K562 (cell line): ENCODE measurements at regions not wholly inside any gene's neighbourhood (a gene's known extent, or its start where the extent isn't known, plus 50 kb on each side); places are given as distances from the start of the nearest gene placed in this dataset.

Experiments
- GMEB1 ChIP-seq: fragments of 250-450 bp; sonication (Bioruptor Pico); IDR thresholded peaks from 2 replicates; pipeline ENCODE4 v1.4.0; 2020; ENCODE audit warnings: mild to moderate bottlenecking
- USF1 ChIP-seq: sonication (generic); formaldehyde crosslinking; IDR thresholded peaks from 2 replicates; pipeline ENCODE4 v1.9.0; 2022; ENCODE audit warnings: mild to moderate bottlenecking, missing genetic modification reagents
- TF ChIP-seq, protein P1 (sequence below): fragments of 450-650 bp; IDR thresholded peaks from 2 replicates; pipeline ENCODE4 v1.6.1; 2016; ENCODE audit warnings: low read depth
- TF ChIP-seq, protein P2 (sequence below), 2 experiments: fragments of 150-350 bp in 1 of 2; IDR thresholded peaks; 2 replicates each; pipeline ENCODE4 v1.6.1; 2012 to 2016; ENCODE audit warnings: low read depth in 2 of 2, low read length in 2 of 2, mild to moderate bottlenecking in 1 of 2, moderate library complexity in 1 of 2

GRCh38 chr13:81018936-81019335 is 678.0 kb upstream of the SPRY2 start (continued):
- no peak for TF ChIP-seq GMEB1 (CRISPR knock-in tag)
- TF ChIP-seq, protein P1, sequence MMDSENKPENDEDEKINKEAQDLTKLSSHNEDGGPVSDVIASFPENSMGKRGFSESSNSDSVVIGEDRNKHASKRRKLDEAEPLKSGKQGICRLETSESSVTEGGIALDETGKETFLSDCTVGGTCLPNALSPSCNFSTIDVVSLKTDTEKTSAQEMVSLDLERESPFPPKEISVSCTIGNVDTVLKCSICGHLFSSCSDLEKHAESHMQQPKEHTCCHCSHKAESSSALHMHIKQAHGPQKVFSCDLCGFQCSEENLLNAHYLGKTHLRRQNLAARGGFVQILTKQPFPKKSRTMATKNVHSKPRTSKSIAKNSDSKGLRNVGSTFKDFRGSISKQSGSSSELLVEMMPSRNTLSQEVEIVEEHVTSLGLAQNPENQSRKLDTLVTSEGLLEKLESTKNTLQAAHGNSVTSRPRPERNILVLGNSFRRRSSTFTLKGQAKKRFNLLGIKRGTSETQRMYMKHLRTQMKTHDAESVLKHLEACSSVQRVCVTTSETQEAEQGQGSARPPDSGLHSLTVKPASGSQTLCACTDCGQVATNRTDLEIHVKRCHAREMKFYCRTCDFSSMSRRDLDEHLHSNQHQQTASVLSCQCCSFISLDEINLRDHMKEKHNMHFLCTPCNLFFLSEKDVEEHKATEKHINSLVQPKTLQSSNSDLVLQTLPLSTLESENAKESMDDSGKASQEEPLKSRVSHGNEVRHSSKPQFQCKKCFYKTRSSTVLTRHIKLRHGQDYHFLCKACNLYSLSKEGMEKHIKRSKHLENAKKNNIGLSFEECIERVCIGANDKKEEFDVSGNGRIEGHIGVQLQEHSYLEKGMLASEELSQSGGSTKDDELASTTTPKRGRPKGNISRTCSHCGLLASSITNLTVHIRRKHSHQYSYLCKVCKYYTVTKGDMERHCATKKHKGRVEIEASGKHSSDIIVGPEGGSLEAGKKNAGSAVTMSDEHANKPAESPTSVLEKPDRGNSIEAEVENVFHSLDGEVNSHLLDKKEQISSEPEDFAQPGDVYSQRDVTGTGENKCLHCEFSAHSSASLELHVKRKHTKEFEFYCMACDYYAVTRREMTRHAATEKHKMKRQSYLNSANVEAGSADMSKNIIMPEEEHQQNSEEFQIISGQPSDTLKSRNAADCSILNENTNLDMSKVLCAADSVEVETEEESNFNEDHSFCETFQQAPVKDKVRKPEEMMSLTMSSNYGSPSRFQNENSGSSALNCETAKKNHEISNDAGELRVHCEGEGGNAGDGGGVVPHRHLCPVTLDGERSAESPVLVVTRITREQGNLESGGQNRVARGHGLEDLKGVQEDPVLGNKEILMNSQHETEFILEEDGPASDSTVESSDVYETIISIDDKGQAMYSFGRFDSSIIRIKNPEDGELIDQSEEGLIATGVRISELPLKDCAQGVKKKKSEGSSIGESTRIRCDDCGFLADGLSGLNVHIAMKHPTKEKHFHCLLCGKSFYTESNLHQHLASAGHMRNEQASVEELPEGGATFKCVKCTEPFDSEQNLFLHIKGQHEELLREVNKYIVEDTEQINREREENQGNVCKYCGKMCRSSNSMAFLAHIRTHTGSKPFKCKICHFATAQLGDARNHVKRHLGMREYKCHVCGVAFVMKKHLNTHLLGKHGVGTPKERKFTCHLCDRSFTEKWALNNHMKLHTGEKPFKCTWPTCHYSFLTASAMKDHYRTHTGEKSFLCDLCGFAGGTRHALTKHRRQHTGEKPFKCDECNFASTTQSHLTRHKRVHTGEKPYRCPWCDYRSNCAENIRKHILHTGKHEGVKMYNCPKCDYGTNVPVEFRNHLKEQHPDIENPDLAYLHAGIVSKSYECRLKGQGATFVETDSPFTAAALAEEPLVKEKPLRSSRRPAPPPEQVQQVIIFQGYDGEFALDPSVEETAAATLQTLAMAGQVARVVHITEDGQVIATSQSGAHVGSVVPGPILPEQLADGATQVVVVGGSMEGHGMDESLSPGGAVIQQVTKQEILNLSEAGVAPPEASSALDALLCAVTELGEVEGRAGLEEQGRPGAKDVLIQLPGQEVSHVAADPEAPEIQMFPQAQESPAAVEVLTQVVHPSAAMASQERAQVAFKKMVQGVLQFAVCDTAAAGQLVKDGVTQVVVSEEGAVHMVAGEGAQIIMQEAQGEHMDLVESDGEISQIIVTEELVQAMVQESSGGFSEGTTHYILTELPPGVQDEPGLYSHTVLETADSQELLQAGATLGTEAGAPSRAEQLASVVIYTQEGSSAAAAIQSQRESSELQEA, result no peak
- TF ChIP-seq USF1 (CRISPR knock-in tag), result no peak
- TF ChIP-seq, protein P2, sequence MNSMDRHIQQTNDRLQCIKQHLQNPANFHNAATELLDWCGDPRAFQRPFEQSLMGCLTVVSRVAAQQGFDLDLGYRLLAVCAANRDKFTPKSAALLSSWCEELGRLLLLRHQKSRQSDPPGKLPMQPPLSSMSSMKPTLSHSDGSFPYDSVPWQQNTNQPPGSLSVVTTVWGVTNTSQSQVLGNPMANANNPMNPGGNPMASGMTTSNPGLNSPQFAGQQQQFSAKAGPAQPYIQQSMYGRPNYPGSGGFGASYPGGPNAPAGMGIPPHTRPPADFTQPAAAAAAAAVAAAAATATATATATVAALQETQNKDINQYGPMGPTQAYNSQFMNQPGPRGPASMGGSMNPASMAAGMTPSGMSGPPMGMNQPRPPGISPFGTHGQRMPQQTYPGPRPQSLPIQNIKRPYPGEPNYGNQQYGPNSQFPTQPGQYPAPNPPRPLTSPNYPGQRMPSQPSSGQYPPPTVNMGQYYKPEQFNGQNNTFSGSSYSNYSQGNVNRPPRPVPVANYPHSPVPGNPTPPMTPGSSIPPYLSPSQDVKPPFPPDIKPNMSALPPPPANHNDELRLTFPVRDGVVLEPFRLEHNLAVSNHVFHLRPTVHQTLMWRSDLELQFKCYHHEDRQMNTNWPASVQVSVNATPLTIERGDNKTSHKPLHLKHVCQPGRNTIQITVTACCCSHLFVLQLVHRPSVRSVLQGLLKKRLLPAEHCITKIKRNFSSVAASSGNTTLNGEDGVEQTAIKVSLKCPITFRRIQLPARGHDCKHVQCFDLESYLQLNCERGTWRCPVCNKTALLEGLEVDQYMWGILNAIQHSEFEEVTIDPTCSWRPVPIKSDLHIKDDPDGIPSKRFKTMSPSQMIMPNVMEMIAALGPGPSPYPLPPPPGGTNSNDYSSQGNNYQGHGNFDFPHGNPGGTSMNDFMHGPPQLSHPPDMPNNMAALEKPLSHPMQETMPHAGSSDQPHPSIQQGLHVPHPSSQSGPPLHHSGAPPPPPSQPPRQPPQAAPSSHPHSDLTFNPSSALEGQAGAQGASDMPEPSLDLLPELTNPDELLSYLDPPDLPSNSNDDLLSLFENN (IDR thresholded peaks at IDR 0.05; ENCODE audit: low read depth in 2 of 2, low read length in 2 of 2), result no peak
